LNCaP clone FGC (cell line): ENCODE measurements at regions not wholly inside any gene's neighbourhood (a gene's known extent, or its start where the extent isn't known, plus 50 kb on each side); places are given as distances from the start of the nearest gene placed in this dataset.
A peak's percentile ranks its signal among the peaks of the same experiment; 100 is the strongest.
"Not testable (repeated sequence)": the region's sequence is repeated elsewhere in the genome, so short reads cannot be mapped to it uniquely, and the experiment has no call there.

Experiments
- DNase-seq: peaks from one replicate; pipeline ENCODE4 v3.0.0-alpha.2; 2011; ENCODE audit warnings: low read depth
- H3K4me3 ChIP-seq: 2 replicates; pipeline ENCODE4 v1.5.1; 2011; ENCODE audit warnings: mild to moderate bottlenecking, low read depth, low read length, control low read depth
- TF ChIP-seq, protein P1 (sequence below): IDR thresholded peaks from 2 replicates; pipeline ENCODE4 v1.5.1; 2012; ENCODE audit warnings: mild to moderate bottlenecking; ENCODE audit not compliant: control insufficient read depth, insufficient read depth; ENCODE audit errors: extremely low read depth

DNA sequence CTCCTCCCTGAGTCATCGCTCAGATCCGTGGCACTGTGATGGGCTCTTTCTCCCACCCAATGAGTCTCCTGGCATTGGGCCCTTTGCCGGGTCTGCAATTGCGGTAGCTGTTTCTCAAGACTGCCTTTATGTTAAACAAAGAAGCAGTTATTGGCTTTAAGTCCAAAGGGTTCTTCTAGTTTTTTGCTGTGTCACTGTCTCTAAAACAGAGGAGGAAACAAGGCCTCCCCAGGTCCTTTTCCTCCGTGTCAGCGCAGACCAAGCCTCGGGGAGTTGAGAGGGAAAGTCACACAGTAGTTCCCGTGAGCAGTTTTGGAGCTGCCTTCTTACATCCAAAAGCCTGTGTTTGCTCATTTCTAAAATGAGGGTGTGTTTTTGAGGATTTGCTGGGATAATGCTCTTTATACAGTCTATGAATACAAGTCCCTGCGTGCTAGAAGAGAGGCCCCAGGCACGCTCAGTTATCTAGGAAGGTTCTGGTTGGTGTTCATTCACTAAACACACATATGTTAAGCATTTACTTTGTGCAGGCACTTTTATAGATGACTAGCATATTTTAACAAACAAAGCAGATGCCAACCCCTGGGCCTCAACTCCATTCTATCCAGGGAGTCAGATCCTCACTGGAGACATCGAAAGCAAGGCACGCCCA lies 126.0 kb upstream of the PZP start:
- DNase-seq, result no peak
- TF ChIP-seq, protein P1, sequence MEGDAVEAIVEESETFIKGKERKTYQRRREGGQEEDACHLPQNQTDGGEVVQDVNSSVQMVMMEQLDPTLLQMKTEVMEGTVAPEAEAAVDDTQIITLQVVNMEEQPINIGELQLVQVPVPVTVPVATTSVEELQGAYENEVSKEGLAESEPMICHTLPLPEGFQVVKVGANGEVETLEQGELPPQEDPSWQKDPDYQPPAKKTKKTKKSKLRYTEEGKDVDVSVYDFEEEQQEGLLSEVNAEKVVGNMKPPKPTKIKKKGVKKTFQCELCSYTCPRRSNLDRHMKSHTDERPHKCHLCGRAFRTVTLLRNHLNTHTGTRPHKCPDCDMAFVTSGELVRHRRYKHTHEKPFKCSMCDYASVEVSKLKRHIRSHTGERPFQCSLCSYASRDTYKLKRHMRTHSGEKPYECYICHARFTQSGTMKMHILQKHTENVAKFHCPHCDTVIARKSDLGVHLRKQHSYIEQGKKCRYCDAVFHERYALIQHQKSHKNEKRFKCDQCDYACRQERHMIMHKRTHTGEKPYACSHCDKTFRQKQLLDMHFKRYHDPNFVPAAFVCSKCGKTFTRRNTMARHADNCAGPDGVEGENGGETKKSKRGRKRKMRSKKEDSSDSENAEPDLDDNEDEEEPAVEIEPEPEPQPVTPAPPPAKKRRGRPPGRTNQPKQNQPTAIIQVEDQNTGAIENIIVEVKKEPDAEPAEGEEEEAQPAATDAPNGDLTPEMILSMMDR, result no peak
- H3K4me3 ChIP-seq, result no peak overlapping the region

DNA sequence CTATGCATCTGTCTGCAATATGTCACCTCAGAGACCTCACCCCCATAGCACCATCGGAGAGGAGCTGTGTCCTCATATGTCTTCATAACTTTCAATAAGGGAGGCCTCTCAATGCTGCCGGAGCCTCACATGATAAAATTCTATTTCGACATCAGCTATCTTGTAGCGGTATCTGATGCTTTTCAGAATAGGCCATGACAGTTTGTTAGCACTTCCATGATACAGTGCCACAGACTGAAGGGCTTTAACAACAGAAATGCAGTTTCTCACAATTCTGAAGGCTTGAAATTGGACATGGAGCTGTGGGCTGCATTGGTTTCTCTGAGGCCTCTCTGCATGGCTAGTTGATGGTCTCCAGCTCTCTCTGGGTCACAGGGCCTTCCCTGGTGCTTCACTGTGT lies 125.0 kb upstream of the PZP start:
- TF ChIP-seq, protein P1, result no peak
- no peak overlapping the region for H3K4me3 ChIP-seq
- DNase-seq, result no peak

DNA sequence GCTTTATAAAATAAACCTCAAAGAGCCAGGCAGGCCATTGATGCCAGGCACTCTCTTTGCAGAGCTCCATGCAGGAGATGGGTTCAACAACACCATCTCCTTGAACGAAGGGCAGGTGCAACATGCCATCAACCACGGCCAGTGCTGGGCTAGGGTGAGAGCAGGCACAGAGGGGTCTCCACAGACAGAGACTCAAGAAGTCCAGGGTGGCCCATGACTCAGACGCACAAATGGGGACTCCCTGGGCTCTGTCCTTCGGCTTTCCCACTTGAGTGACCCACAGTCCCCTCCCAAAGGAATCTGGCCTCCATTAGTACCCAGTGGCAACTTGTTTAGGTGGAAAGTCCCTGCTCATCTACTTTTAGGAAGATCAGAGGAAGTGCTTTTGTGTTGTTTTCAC lies 124.4 kb upstream of the PZP start:
- TF ChIP-seq, protein P1, result no peak
- DNase-seq, result no peak
- no peak overlapping the region for H3K4me3 ChIP-seq

DNA sequence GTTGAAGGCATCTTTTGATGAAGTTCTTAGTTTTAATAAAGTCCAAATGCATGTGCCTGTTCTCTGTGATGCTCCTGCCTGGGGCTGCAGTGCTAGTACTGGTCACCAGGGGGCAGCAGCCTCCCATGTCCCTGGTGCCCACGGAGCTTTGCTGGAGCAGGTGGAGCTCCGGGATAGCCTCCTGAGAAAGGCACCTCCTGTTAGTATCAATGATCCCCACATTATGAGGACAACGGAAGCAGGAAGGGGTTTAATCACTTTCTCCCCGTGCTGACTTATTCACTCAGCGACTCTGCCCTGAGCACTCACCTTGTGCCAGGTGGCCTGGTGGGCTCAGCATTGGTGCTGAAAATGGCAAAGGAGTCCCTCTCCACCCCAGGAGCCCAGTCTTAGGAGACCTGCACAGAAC lies 123.0 kb upstream of the PZP start:
- TF ChIP-seq, protein P1, result peak; percentile 96
- no peak overlapping the region for H3K4me3 ChIP-seq
- DNase-seq, result no peak

GRCh38 chr12:9329019-9329418 lies 120.8 kb upstream of the PZP start:
- DNase-seq, result no peak
- TF ChIP-seq, protein P1, result no peak

GRCh38 chr12:9328065-9328464 lies 119.9 kb upstream of the PZP start:
- TF ChIP-seq, protein P1, result no peak
- no peak overlapping the region for H3K4me3 ChIP-seq
- DNase-seq, result no peak

More at GRCh38 chr12:9329019-9329418, 120.8 kb upstream of the PZP start:
- H3K4me3 ChIP-seq, result no peak overlapping the region

- no peak for DNase-seq
- H3K4me3 ChIP-seq, result no peak overlapping the region
- TF ChIP-seq, protein P1, result no peak
Measured at GRCh38 chr12:9327320-9327719, 119.1 kb upstream of the PZP start.

- not testable (repeated sequence) for H3K4me3 ChIP-seq, DNase-seq
Measured at GRCh38 chr12:9326849-9327248, 118.7 kb upstream of the PZP start.
